ENCODE measurements at regions not wholly inside any gene's neighbourhood (a gene's known extent, or its start where the extent isn't known, plus 50 kb on each side); places are given as distances from the start of the nearest gene placed in this dataset.

DNA sequence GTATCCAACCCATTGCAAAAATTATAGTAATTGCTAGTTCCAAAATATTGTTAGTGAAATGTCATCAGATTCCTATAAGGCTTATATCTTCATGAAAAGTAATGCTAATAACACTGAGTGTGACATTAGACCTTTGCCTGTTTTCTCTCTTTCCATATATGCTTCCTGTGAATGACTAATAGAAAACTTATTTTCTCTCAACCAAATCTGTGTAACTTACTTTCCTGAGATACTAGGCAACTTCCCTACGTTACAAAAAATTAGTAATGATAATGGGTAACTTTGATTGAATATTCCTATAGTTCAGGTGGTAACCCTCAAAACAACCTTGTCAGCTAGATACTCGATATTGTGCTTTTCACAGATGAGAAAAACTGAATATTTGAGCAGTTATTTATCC lies 124.2 kb upstream of the HNRNPU start:
- no peaks in the 10 kb centered on the region for H3K9me3 Mint-ChIP-seq
- ChIA-PET CTCF (no interaction called here), POLR2A (no interaction called here)
- no peaks in the 10 kb centered on the region for H3K36me3 Mint-ChIP-seq
- TF ChIP-seq, protein P1, sequence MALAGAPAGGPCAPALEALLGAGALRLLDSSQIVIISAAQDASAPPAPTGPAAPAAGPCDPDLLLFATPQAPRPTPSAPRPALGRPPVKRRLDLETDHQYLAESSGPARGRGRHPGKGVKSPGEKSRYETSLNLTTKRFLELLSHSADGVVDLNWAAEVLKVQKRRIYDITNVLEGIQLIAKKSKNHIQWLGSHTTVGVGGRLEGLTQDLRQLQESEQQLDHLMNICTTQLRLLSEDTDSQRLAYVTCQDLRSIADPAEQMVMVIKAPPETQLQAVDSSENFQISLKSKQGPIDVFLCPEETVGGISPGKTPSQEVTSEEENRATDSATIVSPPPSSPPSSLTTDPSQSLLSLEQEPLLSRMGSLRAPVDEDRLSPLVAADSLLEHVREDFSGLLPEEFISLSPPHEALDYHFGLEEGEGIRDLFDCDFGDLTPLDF (CRISPR knock-in tag; IDR thresholded peaks at IDR 0.05) = no peak
- TF ChIP-seq JUN (CRISPR knock-in tag; IDR thresholded peaks at IDR 0.05) = no peak
- TF ChIP-seq ETV6 (CRISPR knock-in tag; IDR thresholded peaks at IDR 0.05) = no peak
- no peak for TF ChIP-seq GABPB1 (CRISPR knock-in tag; IDR thresholded peaks at IDR 0.05)
- TF ChIP-seq TP53 (CRISPR knock-in tag; IDR thresholded peaks at IDR 0.05) = no peak
- no peak for TF ChIP-seq ZNF121 (CRISPR knock-in tag; IDR thresholded peaks at IDR 0.05)
- no peak for TF ChIP-seq MYBL2 (CRISPR knock-in tag; IDR thresholded peaks at IDR 0.05)
- TF ChIP-seq AFF4 (CRISPR knock-in tag; IDR thresholded peaks at IDR 0.05; ENCODE audit: borderline replicate concordance) = no peak
- TF ChIP-seq, protein P2, sequence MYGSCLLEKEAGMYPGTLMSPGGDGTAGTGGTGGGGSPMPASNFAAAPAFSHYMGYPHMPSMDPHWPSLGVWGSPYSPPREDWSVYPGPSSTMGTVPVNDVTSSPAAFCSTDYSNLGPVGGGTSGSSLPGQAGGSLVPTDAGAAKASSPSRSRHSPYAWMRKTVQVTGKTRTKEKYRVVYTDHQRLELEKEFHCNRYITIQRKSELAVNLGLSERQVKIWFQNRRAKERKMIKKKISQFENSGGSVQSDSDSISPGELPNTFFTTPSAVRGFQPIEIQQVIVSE (CRISPR knock-in tag; IDR thresholded peaks at IDR 0.05; ENCODE audit: borderline replicate concordance) = no peak
- TF ChIP-seq KAT7 (CRISPR knock-in tag; IDR thresholded peaks at IDR 0.05; ENCODE audit: borderline replicate concordance) = no peak
- TF ChIP-seq, protein P3, sequence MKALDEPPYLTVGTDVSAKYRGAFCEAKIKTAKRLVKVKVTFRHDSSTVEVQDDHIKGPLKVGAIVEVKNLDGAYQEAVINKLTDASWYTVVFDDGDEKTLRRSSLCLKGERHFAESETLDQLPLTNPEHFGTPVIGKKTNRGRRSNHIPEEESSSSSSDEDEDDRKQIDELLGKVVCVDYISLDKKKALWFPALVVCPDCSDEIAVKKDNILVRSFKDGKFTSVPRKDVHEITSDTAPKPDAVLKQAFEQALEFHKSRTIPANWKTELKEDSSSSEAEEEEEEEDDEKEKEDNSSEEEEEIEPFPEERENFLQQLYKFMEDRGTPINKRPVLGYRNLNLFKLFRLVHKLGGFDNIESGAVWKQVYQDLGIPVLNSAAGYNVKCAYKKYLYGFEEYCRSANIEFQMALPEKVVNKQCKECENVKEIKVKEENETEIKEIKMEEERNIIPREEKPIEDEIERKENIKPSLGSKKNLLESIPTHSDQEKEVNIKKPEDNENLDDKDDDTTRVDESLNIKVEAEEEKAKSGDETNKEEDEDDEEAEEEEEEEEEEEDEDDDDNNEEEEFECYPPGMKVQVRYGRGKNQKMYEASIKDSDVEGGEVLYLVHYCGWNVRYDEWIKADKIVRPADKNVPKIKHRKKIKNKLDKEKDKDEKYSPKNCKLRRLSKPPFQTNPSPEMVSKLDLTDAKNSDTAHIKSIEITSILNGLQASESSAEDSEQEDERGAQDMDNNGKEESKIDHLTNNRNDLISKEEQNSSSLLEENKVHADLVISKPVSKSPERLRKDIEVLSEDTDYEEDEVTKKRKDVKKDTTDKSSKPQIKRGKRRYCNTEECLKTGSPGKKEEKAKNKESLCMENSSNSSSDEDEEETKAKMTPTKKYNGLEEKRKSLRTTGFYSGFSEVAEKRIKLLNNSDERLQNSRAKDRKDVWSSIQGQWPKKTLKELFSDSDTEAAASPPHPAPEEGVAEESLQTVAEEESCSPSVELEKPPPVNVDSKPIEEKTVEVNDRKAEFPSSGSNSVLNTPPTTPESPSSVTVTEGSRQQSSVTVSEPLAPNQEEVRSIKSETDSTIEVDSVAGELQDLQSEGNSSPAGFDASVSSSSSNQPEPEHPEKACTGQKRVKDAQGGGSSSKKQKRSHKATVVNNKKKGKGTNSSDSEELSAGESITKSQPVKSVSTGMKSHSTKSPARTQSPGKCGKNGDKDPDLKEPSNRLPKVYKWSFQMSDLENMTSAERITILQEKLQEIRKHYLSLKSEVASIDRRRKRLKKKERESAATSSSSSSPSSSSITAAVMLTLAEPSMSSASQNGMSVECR (CRISPR knock-in tag; IDR thresholded peaks at IDR 0.05; ENCODE audit: borderline replicate concordance) = no peak
- TF ChIP-seq HMGA2 (CRISPR knock-in tag; IDR thresholded peaks at IDR 0.05) = no peak
- H3K27me3 Mint-ChIP-seq (ENCODE audit: low read depth) = no peaks in the 10 kb centered on the region
- no peak overlapping the region for H3K27ac Mint-ChIP-seq
- H3K4me3 Mint-ChIP-seq = no peak overlapping the region
- ATAC-seq = no peak
- DNase-seq (ENCODE audit: low spot score) = no peak
- H3K4me1 Mint-ChIP-seq = no peaks in the 10 kb centered on the region

- DNase-seq (ENCODE audit: low spot score) = no peak
- POLR2A ChIA-PET = no interaction called here
- no peak for ATAC-seq
Measured at GRCh38 chr1:244980605-244981004, 116.3 kb upstream of the HNRNPU start.

More at GRCh38 chr1:244980605-244981004, 116.3 kb upstream of the HNRNPU start:
- TF ChIP-seq FOXK1 (CRISPR knock-in tag; IDR thresholded peaks at IDR 0.05) = no peak
- TF ChIP-seq ZNF263 (CRISPR knock-in tag; IDR thresholded peaks at IDR 0.05; ENCODE audit: low read depth) = no peak
- no peak for TF ChIP-seq USF2 (CRISPR knock-in tag; IDR thresholded peaks at IDR 0.05)
- no peak for TF ChIP-seq MXD4 (CRISPR knock-in tag; IDR thresholded peaks at IDR 0.05; ENCODE audit: borderline replicate concordance)
- no peaks in the 10 kb centered on the region for H3K36me3 Mint-ChIP-seq
- H3K27me3 Mint-ChIP-seq (ENCODE audit: low read depth) = no peaks in the 10 kb centered on the region
- H3K4me3 Mint-ChIP-seq = no peak overlapping the region
- H3K4me1 Mint-ChIP-seq = peaks cover 5% of the 10 kb centered on the region
- CTCF ChIA-PET = no interaction called here
- H3K27ac Mint-ChIP-seq = no peak overlapping the region
- H3K9me3 Mint-ChIP-seq = no peaks in the 10 kb centered on the region
